ENCODE measurements at regions not wholly inside any gene's neighbourhood (a gene's known extent, or its start where the extent isn't known, plus 50 kb on each side); places are given as distances from the start of the nearest gene placed in this dataset.

GRCh38 chr15:25089577-25089976, 134.8 kb downstream of the SNRPN start:
- H3K4me2 ChIP-seq (ENCODE audit: insufficient read depth, low read length) = no peak overlapping the region
- intact Hi-C loops (cut with micrococcal nuclease) (no loop called here), in situ Hi-C loops (cut with MboI) (loop anchor here (25.0 kb wide), 1 partner anchor 373 kb away; no protein-coding TSS in a partner anchor)
- TF ChIP-seq MXI1 (IDR thresholded peaks at IDR 0.05; ENCODE audit: low read depth, low read length) (no peak), SREBF1 (IDR thresholded peaks at IDR 0.05; ENCODE audit: borderline replicate concordance, low read depth, low read length) (no peak), CBX1 (IDR thresholded peaks at IDR 0.05; ENCODE audit: low read depth) (no peak)
- no peak overlapping the region for H3K9ac ChIP-seq (ENCODE audit: insufficient read depth in 1 of 2, low read depth in 2 of 2, low read length in 2 of 2)
- no peaks in the 10 kb centered on the region for H3K79me2 ChIP-seq (ENCODE audit: control insufficient read depth, insufficient read depth, low read length)
- H3K4me3 ChIP-seq = no peak overlapping the region
- H3K9me3 ChIP-seq (replicated peaks; ENCODE audit: control insufficient read depth, insufficient read depth, low read depth, low read length) = no peaks in the 10 kb centered on the region; the same call in 1 of the 2 replicates
- no peaks in the 10 kb centered on the region for H3K9me1 ChIP-seq (ENCODE audit: control insufficient read depth, insufficient read depth, low read length)
- ATAC-seq (no peak), DNase-seq (ENCODE audit: extremely low read depth in 1 of 4, low spot score in 3 of 4) (no peak), FAIRE-seq (no peak)
- no peak overlapping the region for H2AFZ ChIP-seq (ENCODE audit: low read depth, low read length)
- H4K20me1 ChIP-seq (replicated peaks; ENCODE audit: control insufficient read depth, insufficient read depth, low read length) = no peaks in the 10 kb centered on the region
- H3K27ac ChIP-seq (ENCODE audit: extremely low read depth, low read depth, low read length) = no peak overlapping the region
- BruUV-seq (replicated peaks) = no TSS peak
- POLR2A ChIA-PET = no interaction called here
- CTCF ChIA-PET (ENCODE audit: low intra/inter-chr PET ratio) = no interaction called here
- H3K4me1 ChIP-seq (replicated peaks in 1 of 2; ENCODE audit: control insufficient read depth in 2 of 2, insufficient read depth in 2 of 2, low read length in 2 of 2) = no peaks in the 10 kb centered on the region
- H3K36me3 ChIP-seq (ENCODE audit: control insufficient read depth, insufficient read depth, low read length) = no peaks in the 10 kb centered on the region
- WGBS (ENCODE audit: insufficient coverage, low coverage, missing lambda C conversion rate) = 0% methylated on average over 8 of the region's 8 CpGs
- no peaks in the 10 kb centered on the region for H3K27me3 ChIP-seq (ENCODE audit: control insufficient read depth in 2 of 2, insufficient read depth in 2 of 2, low read length in 2 of 2)

- in situ Hi-C loops (cut with MboI) (loop anchor here (25.0 kb wide), 1 partner anchor 372 kb away; no protein-coding TSS in a partner anchor), intact Hi-C loops (cut with micrococcal nuclease) (no loop called here)
- ATAC-seq (no peak), DNase-seq (ENCODE audit: extremely low read depth in 1 of 4, low spot score in 3 of 4) (no peak), FAIRE-seq (no peak)
- H3K27me3 ChIP-seq (ENCODE audit: control insufficient read depth in 2 of 2, insufficient read depth in 2 of 2, low read length in 2 of 2) = no peaks in the 10 kb centered on the region
- H3K4me2 ChIP-seq (ENCODE audit: insufficient read depth, low read length) = no peak overlapping the region
- no peaks in the 10 kb centered on the region for H3K36me3 ChIP-seq (ENCODE audit: control insufficient read depth, insufficient read depth, low read length)
- no peaks in the 10 kb centered on the region for H3K79me2 ChIP-seq (ENCODE audit: control insufficient read depth, insufficient read depth, low read length)
- no TSS peak for BruUV-seq (replicated peaks)
- H3K9ac ChIP-seq (ENCODE audit: insufficient read depth in 1 of 2, low read depth in 2 of 2, low read length in 2 of 2) = no peak overlapping the region
- H3K4me3 ChIP-seq = no peak overlapping the region
- ChIA-PET CTCF (ENCODE audit: low intra/inter-chr PET ratio) (no interaction called here), POLR2A (no interaction called here)
- no peaks in the 10 kb centered on the region for H4K20me1 ChIP-seq (replicated peaks; ENCODE audit: control insufficient read depth, insufficient read depth, low read length)
- no peak overlapping the region for H2AFZ ChIP-seq (ENCODE audit: low read depth, low read length)
- no peaks in the 10 kb centered on the region for H3K4me1 ChIP-seq (replicated peaks in 1 of 2; ENCODE audit: control insufficient read depth in 2 of 2, insufficient read depth in 2 of 2, low read length in 2 of 2)
- no peak overlapping the region for H3K27ac ChIP-seq (ENCODE audit: extremely low read depth, low read depth, low read length)
- WGBS (ENCODE audit: insufficient coverage, low coverage, missing lambda C conversion rate) = 3% methylated on average over 8 of the region's 8 CpGs
- no peaks in the 10 kb centered on the region for H3K9me1 ChIP-seq (ENCODE audit: control insufficient read depth, insufficient read depth, low read length)
- H3K9me3 ChIP-seq (replicated peaks; ENCODE audit: control insufficient read depth, insufficient read depth, low read depth, low read length) = no peaks in the 10 kb centered on the region; the same call in 1 of the 2 replicates
- TF ChIP-seq THAP12 (CRISPR knock-in tag; IDR thresholded peaks at IDR 0.05) (no peak), STAT5B (CRISPR knock-in tag; IDR thresholded peaks at IDR 0.05) (no peak), ZNF445 (CRISPR knock-in tag; IDR thresholded peaks at IDR 0.05; ENCODE audit: low read depth) (no peak), SP2 (IDR thresholded peaks at IDR 0.05; ENCODE audit: extremely low read depth, low read depth, low read length, poor library complexity, severe bottlenecking) (no peak), SUPT5H (IDR thresholded peaks at IDR 0.05) (no peak), ZNF165 (CRISPR knock-in tag; IDR thresholded peaks at IDR 0.05; ENCODE audit: borderline replicate concordance) (no peak), PHB (CRISPR knock-in tag; IDR thresholded peaks at IDR 0.05) (no peak), ZNF436 (CRISPR knock-in tag; IDR thresholded peaks at IDR 0.05) (no peak), NR1H2 (CRISPR knock-in tag; IDR thresholded peaks at IDR 0.05) (no peak)
- TF ChIP-seq, protein P1, sequence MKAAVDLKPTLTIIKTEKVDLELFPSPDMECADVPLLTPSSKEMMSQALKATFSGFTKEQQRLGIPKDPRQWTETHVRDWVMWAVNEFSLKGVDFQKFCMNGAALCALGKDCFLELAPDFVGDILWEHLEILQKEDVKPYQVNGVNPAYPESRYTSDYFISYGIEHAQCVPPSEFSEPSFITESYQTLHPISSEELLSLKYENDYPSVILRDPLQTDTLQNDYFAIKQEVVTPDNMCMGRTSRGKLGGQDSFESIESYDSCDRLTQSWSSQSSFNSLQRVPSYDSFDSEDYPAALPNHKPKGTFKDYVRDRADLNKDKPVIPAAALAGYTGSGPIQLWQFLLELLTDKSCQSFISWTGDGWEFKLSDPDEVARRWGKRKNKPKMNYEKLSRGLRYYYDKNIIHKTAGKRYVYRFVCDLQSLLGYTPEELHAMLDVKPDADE (conservative IDR thresholded peaks at IDR 0.05; ENCODE audit: control insufficient read depth, low read depth, low read length) = no peak
Observed at GRCh38 chr15:25090073-25090733, 135.4 kb downstream of the SNRPN start.
